DOHH2 (cell line): ENCODE measurements at regions not wholly inside any gene's neighbourhood (a gene's known extent, or its start where the extent isn't known, plus 50 kb on each side); places are given as distances from the start of the nearest gene placed in this dataset.

Source experiments
- H3F3A ChIP-seq: fragments of 200-600 bp; sonication (generic), shearing (Covaris generic); 2 replicates; pipeline ENCODE4 v1.6.0; 2016; ENCODE audit warnings: antibody characterized with exemption, mild to moderate bottlenecking; ENCODE audit not compliant: control insufficient read depth, insufficient read depth
- H3K27ac ChIP-seq: fragments of 200-600 bp; sonication (generic); 2 replicates; pipeline ENCODE4 v1.5.1; 2014; ENCODE audit warnings: low read depth, mild to moderate bottlenecking, low read length, moderate library complexity
- H3K27me3 ChIP-seq: fragments of 200-600 bp; sonication (generic); 2 replicates; pipeline ENCODE4 v1.6.1; 2014; ENCODE audit warnings: mild to moderate bottlenecking, low read length, mixed read lengths; ENCODE audit not compliant: control insufficient read depth
- H3K36me3 ChIP-seq: fragments of 200-600 bp; sonication (generic); 2 replicates; pipeline ENCODE4 v1.6.1; 2014; ENCODE audit warnings: mild to moderate bottlenecking, low read length, moderate library complexity, mixed read lengths; ENCODE audit not compliant: control insufficient read depth
- H3K4me1 ChIP-seq: fragments of 200-600 bp; sonication (generic); 2 replicates; pipeline ENCODE4 v1.6.1; 2014; ENCODE audit warnings: mild to moderate bottlenecking, low read length, mixed read lengths; ENCODE audit not compliant: control insufficient read depth
- H3K4me2 ChIP-seq: fragments of 200-600 bp; sonication (generic); 2 replicates; pipeline ENCODE4 v1.6.0; 2014; ENCODE audit warnings: mild to moderate bottlenecking, low read length, moderate library complexity
- H3K4me3 ChIP-seq: fragments of 200-600 bp; sonication (generic); 2 replicates; pipeline ENCODE4 v1.5.1; 2014; ENCODE audit warnings: mild to moderate bottlenecking, low read length, mixed read lengths
- H3K79me2 ChIP-seq: fragments of 200-600 bp; sonication (generic); 2 replicates; pipeline ENCODE4 v1.6.1; 2014; ENCODE audit warnings: mild to moderate bottlenecking, low read length, mixed read lengths; ENCODE audit not compliant: control insufficient read depth
- H3K9me2 ChIP-seq: fragments of 200-600 bp; sonication (generic); replicated peaks from 2 replicates; pipeline ENCODE4 v1.6.1; 2014; ENCODE audit warnings: mild to moderate bottlenecking, low read length, mixed read lengths; ENCODE audit not compliant: control insufficient read depth
- H3K9me3 ChIP-seq: fragments of 200-600 bp; sonication (generic); 2 replicates; pipeline ENCODE4 v1.6.1; 2014; ENCODE audit warnings: antibody characterized with exemption, low read length, mixed read lengths; ENCODE audit not compliant: control insufficient read depth, insufficient read depth
- H4K20me1 ChIP-seq: fragments of 200-600 bp; sonication (generic); 2 replicates; pipeline ENCODE4 v1.6.0; 2014; ENCODE audit warnings: low read depth, mild to moderate bottlenecking, antibody characterized with exemption, low read length, moderate library complexity; ENCODE audit not compliant: control insufficient read depth, insufficient read depth
- EZH2phosphoT487 ChIP-seq: fragments of 200-600 bp; sonication (generic); IDR thresholded peaks from 2 replicates; pipeline ENCODE4 v1.6.1; 2017; ENCODE audit warnings: borderline replicate concordance, mild to moderate bottlenecking, antibody characterized with exemption, low read length, moderate library complexity, mixed read lengths
- TF ChIP-seq, protein P1 (sequence below): fragments of 200-600 bp; sonication (generic); IDR thresholded peaks from one replicate; pipeline ENCODE4 v1.5.1; 2014; ENCODE audit warnings: antibody characterized with exemption, mild to moderate bottlenecking, low read depth, low read length; ENCODE audit not compliant: poor library complexity, severe bottlenecking

DNA sequence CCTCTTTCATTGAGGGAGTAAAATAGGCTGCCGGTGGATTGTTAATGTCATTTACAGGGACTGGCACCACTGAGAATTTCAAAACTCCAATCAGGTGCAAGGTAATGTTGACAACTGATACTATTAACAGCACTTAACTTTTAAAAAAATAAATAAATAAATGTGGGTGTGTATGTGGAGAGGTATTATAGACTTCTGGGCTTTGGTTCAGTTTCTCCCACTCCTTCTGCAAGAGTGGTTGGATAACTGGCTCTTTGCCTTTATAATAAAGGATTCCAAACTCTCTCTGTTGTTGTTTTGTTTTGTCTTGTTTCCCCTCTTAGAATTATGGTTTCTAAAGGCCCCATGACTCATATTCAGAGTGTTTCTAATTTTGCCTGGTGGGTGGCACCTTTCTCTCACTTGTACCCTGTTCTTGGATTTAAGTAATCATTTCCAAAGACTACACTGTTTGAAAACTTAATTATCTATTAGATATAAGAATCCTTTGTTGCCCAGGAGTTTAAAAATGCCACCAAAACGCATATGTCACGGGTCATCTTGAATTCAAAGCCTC, 151.6 kb upstream of the ARID2 start:
- H3F3A ChIP-seq, result no peaks in the 10 kb centered on the region
- no peaks in the 10 kb centered on the region for H3K36me3 ChIP-seq
- H3K4me2 ChIP-seq, result no peak overlapping the region
- H3K4me3 ChIP-seq, result no peak overlapping the region
- no peaks in the 10 kb centered on the region for H3K9me2 ChIP-seq
- no peaks in the 10 kb centered on the region for H3K27me3 ChIP-seq
- H3K27ac ChIP-seq, result no peak overlapping the region
- peaks cover 22% of the 10 kb centered on the region for H3K4me1 ChIP-seq
- no peaks in the 10 kb centered on the region; the same call in 1 of the 2 replicates for H4K20me1 ChIP-seq
- TF ChIP-seq, protein P1, sequence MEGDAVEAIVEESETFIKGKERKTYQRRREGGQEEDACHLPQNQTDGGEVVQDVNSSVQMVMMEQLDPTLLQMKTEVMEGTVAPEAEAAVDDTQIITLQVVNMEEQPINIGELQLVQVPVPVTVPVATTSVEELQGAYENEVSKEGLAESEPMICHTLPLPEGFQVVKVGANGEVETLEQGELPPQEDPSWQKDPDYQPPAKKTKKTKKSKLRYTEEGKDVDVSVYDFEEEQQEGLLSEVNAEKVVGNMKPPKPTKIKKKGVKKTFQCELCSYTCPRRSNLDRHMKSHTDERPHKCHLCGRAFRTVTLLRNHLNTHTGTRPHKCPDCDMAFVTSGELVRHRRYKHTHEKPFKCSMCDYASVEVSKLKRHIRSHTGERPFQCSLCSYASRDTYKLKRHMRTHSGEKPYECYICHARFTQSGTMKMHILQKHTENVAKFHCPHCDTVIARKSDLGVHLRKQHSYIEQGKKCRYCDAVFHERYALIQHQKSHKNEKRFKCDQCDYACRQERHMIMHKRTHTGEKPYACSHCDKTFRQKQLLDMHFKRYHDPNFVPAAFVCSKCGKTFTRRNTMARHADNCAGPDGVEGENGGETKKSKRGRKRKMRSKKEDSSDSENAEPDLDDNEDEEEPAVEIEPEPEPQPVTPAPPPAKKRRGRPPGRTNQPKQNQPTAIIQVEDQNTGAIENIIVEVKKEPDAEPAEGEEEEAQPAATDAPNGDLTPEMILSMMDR, result no peak
- TF ChIP-seq EZH2phosphoT487, result no peak
- no peaks in the 10 kb centered on the region for H3K79me2 ChIP-seq
- no peaks in the 10 kb centered on the region for H3K9me3 ChIP-seq

DNA sequence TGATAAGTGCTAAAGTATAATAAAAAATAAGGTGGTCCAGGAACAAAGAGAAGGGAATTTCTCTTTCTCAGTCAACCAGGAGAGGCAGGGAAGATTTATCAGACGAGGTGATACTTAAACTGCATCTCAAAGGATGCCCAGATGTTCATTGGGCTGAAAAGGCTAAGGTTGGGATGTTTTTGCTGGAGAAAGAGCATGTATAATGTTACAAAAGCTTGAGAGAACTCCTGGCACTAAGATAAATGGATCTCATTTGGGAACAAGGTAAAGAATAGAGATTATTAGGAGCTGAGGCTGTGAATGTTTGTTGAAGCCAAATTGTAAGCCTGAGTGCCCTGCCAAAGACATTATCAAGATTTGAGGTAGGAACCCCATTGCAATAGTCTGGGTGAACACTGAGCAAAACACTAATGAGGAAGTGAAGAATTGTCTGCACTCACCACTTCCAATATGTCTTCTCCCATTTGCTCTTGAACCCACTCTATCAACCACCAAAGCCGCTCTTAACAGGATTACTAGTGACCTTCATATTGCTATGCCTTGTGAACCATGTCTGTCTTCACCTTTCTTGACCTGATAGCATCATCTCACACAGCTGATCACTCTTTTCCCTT, 149.0 kb upstream of the ARID2 start:
- Histone ChIP-seq H3K27me3 (no peaks in the 10 kb centered on the region), H3K4me1 (peaks cover 22% of the 10 kb centered on the region), H3K9me3 (no peaks in the 10 kb centered on the region), H3F3A (no peaks in the 10 kb centered on the region), H3K79me2 (no peaks in the 10 kb centered on the region), H3K27ac (no peak overlapping the region), H3K4me3 (no peak overlapping the region), H3K4me2 (no peak overlapping the region), H3K9me2 (no peaks in the 10 kb centered on the region), H3K36me3 (no peaks in the 10 kb centered on the region), H4K20me1 (no peaks in the 10 kb centered on the region; the same call in 1 of the 2 replicates)
- no peak for TF ChIP-seq EZH2phosphoT487
- TF ChIP-seq, protein P1, result no peak

DNA sequence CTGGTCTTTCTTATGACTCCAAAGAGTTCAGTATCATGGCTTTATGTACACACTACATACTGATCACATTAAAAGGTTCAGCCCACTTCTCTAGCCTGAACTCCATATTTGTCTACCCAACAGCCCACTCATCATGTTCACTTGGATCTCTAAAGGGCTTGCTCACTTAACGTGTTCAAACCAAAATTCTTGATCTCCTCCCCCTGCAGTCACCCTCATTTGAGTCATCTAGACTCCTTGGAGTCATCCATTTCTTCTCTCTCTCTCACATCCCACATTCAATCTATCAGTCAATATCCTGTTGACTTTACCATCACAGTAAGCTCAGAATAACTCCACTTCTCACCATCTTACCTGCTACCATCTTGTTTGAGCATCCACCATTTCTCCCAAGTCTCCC, 148.4 kb upstream of the ARID2 start:
- Histone ChIP-seq H3F3A (no peaks in the 10 kb centered on the region), H3K4me1 (peaks cover 16% of the 10 kb centered on the region), H3K79me2 (no peaks in the 10 kb centered on the region), H3K4me2 (no peak overlapping the region), H3K4me3 (no peak overlapping the region), H3K27me3 (no peaks in the 10 kb centered on the region), H3K9me3 (no peaks in the 10 kb centered on the region), H3K9me2 (no peaks in the 10 kb centered on the region), H4K20me1 (no peaks in the 10 kb centered on the region; the same call in 1 of the 2 replicates), H3K36me3 (no peaks in the 10 kb centered on the region), H3K27ac (no peak overlapping the region)
- TF ChIP-seq EZH2phosphoT487, result no peak

DNA sequence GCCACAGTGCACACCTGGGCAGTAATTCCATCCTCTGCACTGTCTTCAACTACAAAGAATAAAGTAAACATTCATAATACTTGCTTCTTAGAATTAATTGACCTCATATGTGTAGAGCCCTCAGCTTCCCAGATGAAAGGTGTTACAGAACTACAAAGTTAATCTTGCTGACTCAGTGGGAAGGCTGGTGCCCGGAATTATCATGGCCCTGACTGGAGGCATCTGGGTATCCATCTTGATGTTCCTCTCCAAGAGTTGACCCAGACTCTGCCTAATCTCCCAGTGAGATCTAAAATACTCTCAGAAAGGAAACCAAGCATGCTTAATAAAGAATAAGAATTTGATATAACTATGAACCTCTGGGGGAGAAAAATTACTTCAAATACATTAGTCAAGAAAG, 147.0 kb upstream of the ARID2 start:
- H4K20me1 ChIP-seq, result no peaks in the 10 kb centered on the region
- H3K4me3 ChIP-seq, result no peak overlapping the region
- H3K36me3 ChIP-seq, result no peaks in the 10 kb centered on the region
- H3K9me2 ChIP-seq, result no peaks in the 10 kb centered on the region
- H3F3A ChIP-seq, result no peaks in the 10 kb centered on the region
- H3K79me2 ChIP-seq, result no peaks in the 10 kb centered on the region
- H3K4me2 ChIP-seq, result no peak overlapping the region
- no peaks in the 10 kb centered on the region for H3K9me3 ChIP-seq
- TF ChIP-seq, protein P1, result no peak
- no peak for TF ChIP-seq EZH2phosphoT487
- no peaks in the 10 kb centered on the region for H3K27me3 ChIP-seq
- no peak overlapping the region for H3K27ac ChIP-seq
- peaks cover 2% of the 10 kb centered on the region for H3K4me1 ChIP-seq
